ENCODE measurements at regions not wholly inside any gene's neighbourhood (a gene's known extent, or its start where the extent isn't known, plus 50 kb on each side); places are given as distances from the start of the nearest gene placed in this dataset.

GRCh38 chr5:85732185-85732584 lies 885.6 kb upstream of the COX7C start (continued):
- TF ChIP-seq REST (IDR thresholded peaks at IDR 0.05; ENCODE audit: borderline replicate concordance) (no peak), REST (CRISPR knock-in tag; IDR thresholded peaks at IDR 0.05; ENCODE audit: low read depth) (no peak), ZNF197 (CRISPR knock-in tag; IDR thresholded peaks at IDR 0.05; ENCODE audit: low read depth) (no peak), MAFF (IDR thresholded peaks at IDR 0.05; ENCODE audit: low read length) (no peak), JUN (IDR thresholded peaks at IDR 0.05; ENCODE audit: borderline replicate concordance, low read depth, low read length) (no peak), JUN (CRISPR knock-in tag; IDR thresholded peaks at IDR 0.05; ENCODE audit: borderline replicate concordance) (no peak)
